ENCODE measurements at regions not wholly inside any gene's neighbourhood (a gene's known extent, or its start where the extent isn't known, plus 50 kb on each side); places are given as distances from the start of the nearest gene placed in this dataset.

DNA sequence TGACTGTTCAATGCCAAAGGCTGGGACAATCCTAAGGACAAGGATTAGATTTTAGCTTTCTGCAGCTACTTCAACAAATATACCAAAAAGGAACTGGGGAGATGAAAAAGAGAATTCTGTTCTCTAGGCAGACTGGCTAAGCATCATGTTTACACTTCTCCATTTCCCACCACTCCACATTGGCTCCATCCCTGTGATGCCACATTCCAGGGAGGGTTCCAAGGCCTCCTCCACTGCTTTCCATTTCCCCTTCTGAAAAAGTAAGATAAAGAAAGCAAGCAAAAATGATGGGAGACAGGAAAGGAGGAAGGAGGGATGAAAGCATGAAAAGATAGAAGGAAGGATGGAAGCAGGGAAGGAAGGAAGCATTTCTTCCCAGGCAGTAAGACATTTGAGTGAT lies 315.8 kb downstream of the BLID start (continued):
- no peak for TF ChIP-seq IRF2 (CRISPR knock-in tag; IDR thresholded peaks at IDR 0.05; ENCODE audit: borderline replicate concordance, low read depth)
- TF ChIP-seq, protein P1, sequence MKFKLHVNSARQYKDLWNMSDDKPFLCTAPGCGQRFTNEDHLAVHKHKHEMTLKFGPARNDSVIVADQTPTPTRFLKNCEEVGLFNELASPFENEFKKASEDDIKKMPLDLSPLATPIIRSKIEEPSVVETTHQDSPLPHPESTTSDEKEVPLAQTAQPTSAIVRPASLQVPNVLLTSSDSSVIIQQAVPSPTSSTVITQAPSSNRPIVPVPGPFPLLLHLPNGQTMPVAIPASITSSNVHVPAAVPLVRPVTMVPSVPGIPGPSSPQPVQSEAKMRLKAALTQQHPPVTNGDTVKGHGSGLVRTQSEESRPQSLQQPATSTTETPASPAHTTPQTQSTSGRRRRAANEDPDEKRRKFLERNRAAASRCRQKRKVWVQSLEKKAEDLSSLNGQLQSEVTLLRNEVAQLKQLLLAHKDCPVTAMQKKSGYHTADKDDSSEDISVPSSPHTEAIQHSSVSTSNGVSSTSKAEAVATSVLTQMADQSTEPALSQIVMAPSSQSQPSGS (CRISPR knock-in tag; IDR thresholded peaks at IDR 0.05; ENCODE audit: borderline replicate concordance, low read depth) = no peak
- TF ChIP-seq ATF1 (CRISPR knock-in tag; IDR thresholded peaks at IDR 0.05) = no peak
- no peak for TF ChIP-seq GTF2I (CRISPR knock-in tag; conservative IDR thresholded peaks at IDR 0.05)
- TF ChIP-seq, protein P2, sequence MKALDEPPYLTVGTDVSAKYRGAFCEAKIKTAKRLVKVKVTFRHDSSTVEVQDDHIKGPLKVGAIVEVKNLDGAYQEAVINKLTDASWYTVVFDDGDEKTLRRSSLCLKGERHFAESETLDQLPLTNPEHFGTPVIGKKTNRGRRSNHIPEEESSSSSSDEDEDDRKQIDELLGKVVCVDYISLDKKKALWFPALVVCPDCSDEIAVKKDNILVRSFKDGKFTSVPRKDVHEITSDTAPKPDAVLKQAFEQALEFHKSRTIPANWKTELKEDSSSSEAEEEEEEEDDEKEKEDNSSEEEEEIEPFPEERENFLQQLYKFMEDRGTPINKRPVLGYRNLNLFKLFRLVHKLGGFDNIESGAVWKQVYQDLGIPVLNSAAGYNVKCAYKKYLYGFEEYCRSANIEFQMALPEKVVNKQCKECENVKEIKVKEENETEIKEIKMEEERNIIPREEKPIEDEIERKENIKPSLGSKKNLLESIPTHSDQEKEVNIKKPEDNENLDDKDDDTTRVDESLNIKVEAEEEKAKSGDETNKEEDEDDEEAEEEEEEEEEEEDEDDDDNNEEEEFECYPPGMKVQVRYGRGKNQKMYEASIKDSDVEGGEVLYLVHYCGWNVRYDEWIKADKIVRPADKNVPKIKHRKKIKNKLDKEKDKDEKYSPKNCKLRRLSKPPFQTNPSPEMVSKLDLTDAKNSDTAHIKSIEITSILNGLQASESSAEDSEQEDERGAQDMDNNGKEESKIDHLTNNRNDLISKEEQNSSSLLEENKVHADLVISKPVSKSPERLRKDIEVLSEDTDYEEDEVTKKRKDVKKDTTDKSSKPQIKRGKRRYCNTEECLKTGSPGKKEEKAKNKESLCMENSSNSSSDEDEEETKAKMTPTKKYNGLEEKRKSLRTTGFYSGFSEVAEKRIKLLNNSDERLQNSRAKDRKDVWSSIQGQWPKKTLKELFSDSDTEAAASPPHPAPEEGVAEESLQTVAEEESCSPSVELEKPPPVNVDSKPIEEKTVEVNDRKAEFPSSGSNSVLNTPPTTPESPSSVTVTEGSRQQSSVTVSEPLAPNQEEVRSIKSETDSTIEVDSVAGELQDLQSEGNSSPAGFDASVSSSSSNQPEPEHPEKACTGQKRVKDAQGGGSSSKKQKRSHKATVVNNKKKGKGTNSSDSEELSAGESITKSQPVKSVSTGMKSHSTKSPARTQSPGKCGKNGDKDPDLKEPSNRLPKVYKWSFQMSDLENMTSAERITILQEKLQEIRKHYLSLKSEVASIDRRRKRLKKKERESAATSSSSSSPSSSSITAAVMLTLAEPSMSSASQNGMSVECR (CRISPR knock-in tag; IDR thresholded peaks at IDR 0.05; ENCODE audit: borderline replicate concordance) = no peak
- TF ChIP-seq, protein P3, sequence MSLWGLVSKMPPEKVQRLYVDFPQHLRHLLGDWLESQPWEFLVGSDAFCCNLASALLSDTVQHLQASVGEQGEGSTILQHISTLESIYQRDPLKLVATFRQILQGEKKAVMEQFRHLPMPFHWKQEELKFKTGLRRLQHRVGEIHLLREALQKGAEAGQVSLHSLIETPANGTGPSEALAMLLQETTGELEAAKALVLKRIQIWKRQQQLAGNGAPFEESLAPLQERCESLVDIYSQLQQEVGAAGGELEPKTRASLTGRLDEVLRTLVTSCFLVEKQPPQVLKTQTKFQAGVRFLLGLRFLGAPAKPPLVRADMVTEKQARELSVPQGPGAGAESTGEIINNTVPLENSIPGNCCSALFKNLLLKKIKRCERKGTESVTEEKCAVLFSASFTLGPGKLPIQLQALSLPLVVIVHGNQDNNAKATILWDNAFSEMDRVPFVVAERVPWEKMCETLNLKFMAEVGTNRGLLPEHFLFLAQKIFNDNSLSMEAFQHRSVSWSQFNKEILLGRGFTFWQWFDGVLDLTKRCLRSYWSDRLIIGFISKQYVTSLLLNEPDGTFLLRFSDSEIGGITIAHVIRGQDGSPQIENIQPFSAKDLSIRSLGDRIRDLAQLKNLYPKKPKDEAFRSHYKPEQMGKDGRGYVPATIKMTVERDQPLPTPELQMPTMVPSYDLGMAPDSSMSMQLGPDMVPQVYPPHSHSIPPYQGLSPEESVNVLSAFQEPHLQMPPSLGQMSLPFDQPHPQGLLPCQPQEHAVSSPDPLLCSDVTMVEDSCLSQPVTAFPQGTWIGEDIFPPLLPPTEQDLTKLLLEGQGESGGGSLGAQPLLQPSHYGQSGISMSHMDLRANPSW (CRISPR knock-in tag; conservative IDR thresholded peaks at IDR 0.05; ENCODE audit: low read depth) = no peak

DNA sequence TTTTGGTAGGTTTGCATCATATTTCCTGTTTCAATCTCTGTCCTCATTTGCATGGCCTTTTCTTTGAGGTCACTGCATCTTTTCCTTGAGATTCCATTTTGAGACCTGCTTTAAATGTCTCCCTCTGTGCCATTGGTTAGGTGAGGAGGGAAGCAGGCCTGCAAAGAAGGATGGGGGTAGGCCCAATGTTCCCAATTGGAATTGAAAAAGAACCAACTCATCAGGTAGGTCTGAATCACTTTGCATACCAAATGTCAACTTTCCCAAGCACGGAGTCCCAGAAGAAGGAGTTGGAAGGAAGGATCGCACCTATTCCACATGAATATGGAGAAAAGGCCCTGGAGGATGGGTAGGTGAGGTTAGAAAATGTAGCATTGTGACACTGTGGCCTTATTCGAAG lies 318.5 kb downstream of the BLID start:
- peaks cover 66% of the 10 kb centered on the region for H3K4me1 Mint-ChIP-seq
- H3K4me3 Mint-ChIP-seq = no peak overlapping the region
- DNase-seq (ENCODE audit: low spot score) (no peak), ATAC-seq (no peak)
- no peak overlapping the region for H3K27ac Mint-ChIP-seq
- no peaks in the 10 kb centered on the region for H3K27me3 Mint-ChIP-seq (ENCODE audit: low read depth)
- ChIA-PET POLR2A (no interaction called here), CTCF (no interaction called here)
- peaks cover 29% of the 10 kb centered on the region for H3K9me3 Mint-ChIP-seq
- peaks cover 30% of the 10 kb centered on the region for H3K36me3 Mint-ChIP-seq
- TF ChIP-seq, protein P4, sequence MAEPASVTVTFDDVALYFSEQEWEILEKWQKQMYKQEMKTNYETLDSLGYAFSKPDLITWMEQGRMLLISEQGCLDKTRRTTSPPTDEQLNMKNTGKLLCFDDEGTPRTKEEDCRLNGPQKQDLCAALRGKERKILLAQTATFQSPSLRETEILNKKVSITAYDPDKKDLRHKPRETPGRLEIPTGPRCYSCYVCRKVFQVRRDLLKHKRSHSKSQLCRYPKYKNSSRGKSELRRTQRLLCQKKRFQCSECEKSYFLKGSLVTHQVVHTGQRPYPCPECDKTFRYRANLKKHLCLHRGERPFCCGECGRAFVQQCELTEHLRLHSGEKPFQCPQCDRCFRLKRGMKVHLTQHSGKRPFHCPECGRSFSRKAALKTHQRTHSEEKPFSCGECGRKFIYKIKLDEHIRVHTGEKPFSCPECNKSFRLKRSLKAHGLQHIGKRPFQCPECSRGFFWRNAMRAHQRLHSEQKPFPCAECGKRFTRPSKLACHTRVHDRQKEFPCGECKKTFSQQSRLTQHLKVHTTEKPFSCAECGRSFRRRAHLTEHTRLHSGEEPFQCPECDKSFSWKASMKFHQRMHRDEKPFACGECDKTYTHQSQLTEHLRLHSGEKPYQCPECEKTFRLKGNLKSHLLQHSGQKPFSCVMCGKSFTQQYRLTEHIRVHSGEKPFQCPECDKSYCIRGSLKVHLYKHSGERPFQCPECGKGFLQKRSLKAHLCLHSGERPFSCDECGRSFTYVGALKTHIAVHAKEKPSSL (CRISPR knock-in tag; conservative IDR thresholded peaks at IDR 0.05) = no peak
- TF ChIP-seq, protein P5, sequence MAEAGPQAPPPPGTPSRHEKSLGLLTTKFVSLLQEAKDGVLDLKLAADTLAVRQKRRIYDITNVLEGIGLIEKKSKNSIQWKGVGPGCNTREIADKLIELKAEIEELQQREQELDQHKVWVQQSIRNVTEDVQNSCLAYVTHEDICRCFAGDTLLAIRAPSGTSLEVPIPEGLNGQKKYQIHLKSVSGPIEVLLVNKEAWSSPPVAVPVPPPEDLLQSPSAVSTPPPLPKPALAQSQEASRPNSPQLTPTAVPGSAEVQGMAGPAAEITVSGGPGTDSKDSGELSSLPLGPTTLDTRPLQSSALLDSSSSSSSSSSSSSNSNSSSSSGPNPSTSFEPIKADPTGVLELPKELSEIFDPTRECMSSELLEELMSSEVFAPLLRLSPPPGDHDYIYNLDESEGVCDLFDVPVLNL (CRISPR knock-in tag; IDR thresholded peaks at IDR 0.05; ENCODE audit: borderline replicate concordance, low read depth) = no peak
- no peak for TF ChIP-seq CREB1 (CRISPR knock-in tag; IDR thresholded peaks at IDR 0.05)
- TF ChIP-seq, protein P3 (CRISPR knock-in tag; conservative IDR thresholded peaks at IDR 0.05; ENCODE audit: low read depth) = no peak
- TF ChIP-seq, protein P6, sequence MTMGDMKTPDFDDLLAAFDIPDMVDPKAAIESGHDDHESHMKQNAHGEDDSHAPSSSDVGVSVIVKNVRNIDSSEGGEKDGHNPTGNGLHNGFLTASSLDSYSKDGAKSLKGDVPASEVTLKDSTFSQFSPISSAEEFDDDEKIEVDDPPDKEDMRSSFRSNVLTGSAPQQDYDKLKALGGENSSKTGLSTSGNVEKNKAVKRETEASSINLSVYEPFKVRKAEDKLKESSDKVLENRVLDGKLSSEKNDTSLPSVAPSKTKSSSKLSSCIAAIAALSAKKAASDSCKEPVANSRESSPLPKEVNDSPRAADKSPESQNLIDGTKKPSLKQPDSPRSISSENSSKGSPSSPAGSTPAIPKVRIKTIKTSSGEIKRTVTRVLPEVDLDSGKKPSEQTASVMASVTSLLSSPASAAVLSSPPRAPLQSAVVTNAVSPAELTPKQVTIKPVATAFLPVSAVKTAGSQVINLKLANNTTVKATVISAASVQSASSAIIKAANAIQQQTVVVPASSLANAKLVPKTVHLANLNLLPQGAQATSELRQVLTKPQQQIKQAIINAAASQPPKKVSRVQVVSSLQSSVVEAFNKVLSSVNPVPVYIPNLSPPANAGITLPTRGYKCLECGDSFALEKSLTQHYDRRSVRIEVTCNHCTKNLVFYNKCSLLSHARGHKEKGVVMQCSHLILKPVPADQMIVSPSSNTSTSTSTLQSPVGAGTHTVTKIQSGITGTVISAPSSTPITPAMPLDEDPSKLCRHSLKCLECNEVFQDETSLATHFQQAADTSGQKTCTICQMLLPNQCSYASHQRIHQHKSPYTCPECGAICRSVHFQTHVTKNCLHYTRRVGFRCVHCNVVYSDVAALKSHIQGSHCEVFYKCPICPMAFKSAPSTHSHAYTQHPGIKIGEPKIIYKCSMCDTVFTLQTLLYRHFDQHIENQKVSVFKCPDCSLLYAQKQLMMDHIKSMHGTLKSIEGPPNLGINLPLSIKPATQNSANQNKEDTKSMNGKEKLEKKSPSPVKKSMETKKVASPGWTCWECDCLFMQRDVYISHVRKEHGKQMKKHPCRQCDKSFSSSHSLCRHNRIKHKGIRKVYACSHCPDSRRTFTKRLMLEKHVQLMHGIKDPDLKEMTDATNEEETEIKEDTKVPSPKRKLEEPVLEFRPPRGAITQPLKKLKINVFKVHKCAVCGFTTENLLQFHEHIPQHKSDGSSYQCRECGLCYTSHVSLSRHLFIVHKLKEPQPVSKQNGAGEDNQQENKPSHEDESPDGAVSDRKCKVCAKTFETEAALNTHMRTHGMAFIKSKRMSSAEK (CRISPR knock-in tag; IDR thresholded peaks at IDR 0.05; ENCODE audit: borderline replicate concordance) = no peak
- TF ChIP-seq, protein P7, sequence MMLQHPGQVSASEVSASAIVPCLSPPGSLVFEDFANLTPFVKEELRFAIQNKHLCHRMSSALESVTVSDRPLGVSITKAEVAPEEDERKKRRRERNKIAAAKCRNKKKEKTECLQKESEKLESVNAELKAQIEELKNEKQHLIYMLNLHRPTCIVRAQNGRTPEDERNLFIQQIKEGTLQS (CRISPR knock-in tag; conservative IDR thresholded peaks at IDR 0.05) = no peak
- no peak for TF ChIP-seq ETV6 (CRISPR knock-in tag; IDR thresholded peaks at IDR 0.05)
- TF ChIP-seq SOX15 (CRISPR knock-in tag; IDR thresholded peaks at IDR 0.05) = no peak
- TF ChIP-seq ESRRA (CRISPR knock-in tag; IDR thresholded peaks at IDR 0.05; ENCODE audit: borderline replicate concordance) = no peak
- no peak for TF ChIP-seq ZNF138 (CRISPR knock-in tag; conservative IDR thresholded peaks at IDR 0.05)
- TF ChIP-seq TCF7 (CRISPR knock-in tag; IDR thresholded peaks at IDR 0.05; ENCODE audit: low read depth) = no peak
